CD4-positive, alpha-beta T cell treated with Interferon gamma for 1 hour (primary cell): ENCODE measurements at regions not wholly inside any gene's neighbourhood (a gene's known extent, or its start where the extent isn't known, plus 50 kb on each side); places are given as distances from the start of the nearest gene placed in this dataset.
A peak's percentile ranks its signal among the peaks of the same experiment; 100 is the strongest.

Experiments used
- DNase-seq: peaks from one replicate; pipeline ENCODE4 v3.0.0-alpha.2; 2020

GRCh38 chr13:31898378-31899071 is 133.0 kb upstream of the FRY start:
- DNase-seq = no peak

GRCh38 chr13:31901985-31902384 is 129.6 kb upstream of the FRY start:
- DNase-seq = no peak

- no peak for DNase-seq
Observed at GRCh38 chr13:31903111-31903815, 128.3 kb upstream of the FRY start.

GRCh38 chr13:31904941-31905824 is 126.4 kb upstream of the FRY start:
- no peak for DNase-seq

GRCh38 chr13:31905961-31906360 is 125.6 kb upstream of the FRY start:
- DNase-seq = no peak

GRCh38 chr13:31908696-31909411 is 122.7 kb upstream of the FRY start:
- no peak for DNase-seq

- DNase-seq = peak; percentile 42
Observed at GRCh38 chr13:31909864-31910551, 121.6 kb upstream of the FRY start.

GRCh38 chr13:31910633-31911032 is 120.9 kb upstream of the FRY start:
- no peak for DNase-seq

- DNase-seq = no peak
Observed at GRCh38 chr13:31912647-31913401, 118.8 kb upstream of the FRY start.

- no peak for DNase-seq
Observed at GRCh38 chr13:31913459-31913858, 118.1 kb upstream of the FRY start.

GRCh38 chr13:31914843-31915242 is 116.7 kb upstream of the FRY start:
- no peak for DNase-seq

GRCh38 chr13:31918707-31919106 is 112.9 kb upstream of the FRY start:
- DNase-seq = no peak

GRCh38 chr13:31919241-31919640 is 112.3 kb upstream of the FRY start:
- no peak for DNase-seq

GRCh38 chr13:31919971-31920726 is 111.4 kb upstream of the FRY start:
- DNase-seq = no peak

GRCh38 chr13:31920727-31921100 is 110.9 kb upstream of the FRY start:
- DNase-seq = no peak

GRCh38 chr13:31922724-31923123 is 108.8 kb upstream of the FRY start:
- DNase-seq = no peak

GRCh38 chr13:31923134-31923763 is 108.3 kb upstream of the FRY start:
- DNase-seq = no peak

GRCh38 chr13:31925079-31925478 is 106.5 kb upstream of the FRY start:
- no peak for DNase-seq

- DNase-seq = no peak
Observed at GRCh38 chr13:31927219-31927653, 104.3 kb upstream of the FRY start.

GRCh38 chr13:31929031-31929770 is 102.4 kb upstream of the FRY start:
- no peak for DNase-seq
